DMS 273 (cell line): ENCODE measurements at regions not wholly inside any gene's neighbourhood (a gene's known extent, or its start where the extent isn't known, plus 50 kb on each side); places are given as distances from the start of the nearest gene placed in this dataset.

Experiments used
- DNase-seq: peaks from one replicate; lab custom pipeline; 2025; ENCODE audit not compliant: unreplicated experiment; lab: John Stamatoyannopoulos, UW

- DNase-seq, result no peak
Observed at GRCh38 chr5:116363780-116364179, 210.8 kb downstream of the SEMA6A start.

GRCh38 chr5:116361979-116362577 is 212.5 kb downstream of the SEMA6A start:
- DNase-seq, result no peak

- peak; percentile 86 for DNase-seq
Observed at GRCh38 chr5:116361171-116361967, 213.3 kb downstream of the SEMA6A start.

- DNase-seq, result peak; percentile 75
Observed at GRCh38 chr5:116360008-116360853, 214.4 kb downstream of the SEMA6A start.

- DNase-seq, result peak; percentile 49
Observed at GRCh38 chr5:116359592-116359991, 215.0 kb downstream of the SEMA6A start.

- DNase-seq, result no peak
Observed at GRCh38 chr5:116358911-116359418, 215.7 kb downstream of the SEMA6A start.

GRCh38 chr5:116358015-116358523 is 216.6 kb downstream of the SEMA6A start:
- DNase-seq, result no peak

GRCh38 chr5:116355819-116356601 is 218.6 kb downstream of the SEMA6A start:
- no peak for DNase-seq

- no peak for DNase-seq
Observed at GRCh38 chr5:116354699-116355098, 219.9 kb downstream of the SEMA6A start.

GRCh38 chr5:116347657-116348056 is 227.0 kb downstream of the SEMA6A start:
- no peak for DNase-seq

GRCh38 chr5:116343961-116344360 is 230.7 kb downstream of the SEMA6A start:
- DNase-seq, result peak; percentile 53
